Memory B cell (primary cell): ENCODE measurements at regions not wholly inside any gene's neighbourhood (a gene's known extent, or its start where the extent isn't known, plus 50 kb on each side); places are given as distances from the start of the nearest gene placed in this dataset.
"Not testable (repeated sequence)": the region's sequence is repeated elsewhere in the genome, so short reads cannot be mapped to it uniquely, and the experiment has no call there.

Experiments used
- ATAC-seq: fragments of 150-1000 bp; cut with Tn5 transposase; 2 replicates; pipeline ENCODE4 v1.10.0; 2021; ENCODE audit warnings: low read depth, mild to moderate bottlenecking, moderate library complexity
- DNase-seq, 2 donors: peaks; one replicate each; pipeline ENCODE4 v3.0.0; 2022; ENCODE audit warnings: low spot score in 2 of 2
- H3K27ac Mint-ChIP-seq: one replicate; pipeline ENCODE4 v1.8.0; 2022; ENCODE audit warnings: mild to moderate bottlenecking, moderate library complexity, mixed read lengths
- H3K27me3 Mint-ChIP-seq: one replicate; pipeline ENCODE4 v1.8.0; 2022; ENCODE audit warnings: mixed read lengths
- H3K36me3 Mint-ChIP-seq: one replicate; pipeline ENCODE4 v1.8.0; 2022; ENCODE audit warnings: mild to moderate bottlenecking, mixed read lengths
- H3K4me1 Mint-ChIP-seq: one replicate; pipeline ENCODE4 v1.8.0; 2022; ENCODE audit warnings: mixed read lengths
- H3K4me3 Mint-ChIP-seq: one replicate; pipeline ENCODE4 v1.8.0; 2022; ENCODE audit warnings: mild to moderate bottlenecking, moderate library complexity, mixed read lengths
- H3K9me3 Mint-ChIP-seq: one replicate; pipeline ENCODE4 v1.8.0; 2022; ENCODE audit warnings: mixed read lengths

- H3K4me3 Mint-ChIP-seq, result no peak overlapping the region
- no peaks in the 10 kb centered on the region for H3K36me3 Mint-ChIP-seq
- H3K27ac Mint-ChIP-seq, result no peak overlapping the region
- H3K4me1 Mint-ChIP-seq, result no peaks in the 10 kb centered on the region
- DNase-seq (no peak), ATAC-seq (no peak)
- H3K27me3 Mint-ChIP-seq, result no peaks in the 10 kb centered on the region
- H3K9me3 Mint-ChIP-seq, result no peaks in the 10 kb centered on the region
Measured at GRCh38 chr4:33725861-33726260, 2518.5 kb downstream of the ARAP2 start.

- DNase-seq (no peak), ATAC-seq (no peak)
- Mint-ChIP-seq H3K27me3 (no peaks in the 10 kb centered on the region), H3K27ac (no peak overlapping the region), H3K4me3 (no peak overlapping the region), H3K9me3 (no peaks in the 10 kb centered on the region), H3K4me1 (no peaks in the 10 kb centered on the region), H3K36me3 (no peaks in the 10 kb centered on the region)
Measured at GRCh38 chr4:33737726-33738125, 2506.6 kb downstream of the ARAP2 start.

- H3K36me3 Mint-ChIP-seq, result no peaks in the 10 kb centered on the region
- H3K4me1 Mint-ChIP-seq, result no peaks in the 10 kb centered on the region
- H3K27ac Mint-ChIP-seq, result no peak overlapping the region
Measured at GRCh38 chr4:33739884-33740632, 2504.3 kb downstream of the ARAP2 start.

GRCh38 chr4:33740871-33741270 lies 2503.4 kb downstream of the ARAP2 start:
- H3K9me3 Mint-ChIP-seq, H3K36me3 Mint-ChIP-seq, ATAC-seq, H3K27me3 Mint-ChIP-seq, H3K4me1 Mint-ChIP-seq, DNase-seq, H3K27ac Mint-ChIP-seq, H3K4me3 Mint-ChIP-seq: not testable (repeated sequence)

More at GRCh38 chr4:33739884-33740632, 2504.3 kb downstream of the ARAP2 start:
- H3K4me3 Mint-ChIP-seq, result no peak overlapping the region
- ATAC-seq (no peak), DNase-seq (no peak)
- peaks cover 3% of the 10 kb centered on the region for H3K9me3 Mint-ChIP-seq
- H3K27me3 Mint-ChIP-seq, result no peaks in the 10 kb centered on the region

GRCh38 chr4:33746979-33747378 lies 2497.3 kb downstream of the ARAP2 start:
- ATAC-seq (no peak), DNase-seq (no peak)
- Mint-ChIP-seq H3K4me1 (no peaks in the 10 kb centered on the region), H3K27me3 (no peaks in the 10 kb centered on the region), H3K4me3 (no peak overlapping the region), H3K36me3 (no peaks in the 10 kb centered on the region), H3K27ac (no peak overlapping the region), H3K9me3 (peaks cover 3% of the 10 kb centered on the region)

- H3K9me3 Mint-ChIP-seq, result peaks cover 1% of the 10 kb centered on the region
- no peaks in the 10 kb centered on the region for H3K4me1 Mint-ChIP-seq
- H3K4me3 Mint-ChIP-seq, result no peak overlapping the region
- no peaks in the 10 kb centered on the region for H3K36me3 Mint-ChIP-seq
- ATAC-seq, result no peak
- no peak overlapping the region for H3K27ac Mint-ChIP-seq
- DNase-seq, result no peak
- H3K27me3 Mint-ChIP-seq, result no peaks in the 10 kb centered on the region
Measured at GRCh38 chr4:33751050-33751449, 2493.3 kb downstream of the ARAP2 start.

- DNase-seq (no peak), ATAC-seq (no peak)
- Mint-ChIP-seq H3K9me3 (no peaks in the 10 kb centered on the region), H3K27me3 (no peaks in the 10 kb centered on the region), H3K4me3 (no peak overlapping the region), H3K36me3 (no peaks in the 10 kb centered on the region), H3K4me1 (no peaks in the 10 kb centered on the region), H3K27ac (no peak overlapping the region)
Measured at GRCh38 chr4:33772582-33772981, 2471.7 kb downstream of the ARAP2 start.

GRCh38 chr4:33780952-33781791 lies 2463.1 kb downstream of the ARAP2 start:
- H3K36me3 Mint-ChIP-seq, result no peaks in the 10 kb centered on the region
- H3K4me3 Mint-ChIP-seq, result no peak overlapping the region
- no peaks in the 10 kb centered on the region for H3K4me1 Mint-ChIP-seq
- H3K9me3 Mint-ChIP-seq, result no peaks in the 10 kb centered on the region
- no peak overlapping the region for H3K27ac Mint-ChIP-seq
- no peak for ATAC-seq
- no peak for DNase-seq
- no peaks in the 10 kb centered on the region for H3K27me3 Mint-ChIP-seq

GRCh38 chr4:33785843-33786242 lies 2458.5 kb downstream of the ARAP2 start:
- Mint-ChIP-seq H3K27ac (no peak overlapping the region), H3K4me1 (no peaks in the 10 kb centered on the region), H3K36me3 (no peaks in the 10 kb centered on the region), H3K4me3 (no peak overlapping the region), H3K9me3 (no peaks in the 10 kb centered on the region), H3K27me3 (no peaks in the 10 kb centered on the region)
- DNase-seq (no peak), ATAC-seq (no peak)

GRCh38 chr4:33802578-33802977 lies 2441.7 kb downstream of the ARAP2 start:
- DNase-seq (no peak), ATAC-seq (no peak)
- peaks cover 8% of the 10 kb centered on the region for H3K9me3 Mint-ChIP-seq
- H3K36me3 Mint-ChIP-seq, result no peaks in the 10 kb centered on the region
- no peak overlapping the region for H3K27ac Mint-ChIP-seq
- H3K4me1 Mint-ChIP-seq, result no peaks in the 10 kb centered on the region
- no peaks in the 10 kb centered on the region for H3K27me3 Mint-ChIP-seq
- H3K4me3 Mint-ChIP-seq, result no peak overlapping the region

GRCh38 chr4:33825685-33826084 lies 2418.6 kb downstream of the ARAP2 start:
- Mint-ChIP-seq H3K4me3 (no peak overlapping the region), H3K4me1 (no peaks in the 10 kb centered on the region), H3K27ac (no peak overlapping the region), H3K27me3 (no peaks in the 10 kb centered on the region), H3K9me3 (no peaks in the 10 kb centered on the region), H3K36me3 (no peaks in the 10 kb centered on the region)
- DNase-seq (no peak), ATAC-seq (no peak)

GRCh38 chr4:33829356-33829755 lies 2415.0 kb downstream of the ARAP2 start:
- not testable (repeated sequence) for H3K36me3 Mint-ChIP-seq, H3K4me3 Mint-ChIP-seq, ATAC-seq, H3K27me3 Mint-ChIP-seq, H3K4me1 Mint-ChIP-seq, H3K9me3 Mint-ChIP-seq, DNase-seq, H3K27ac Mint-ChIP-seq

- Mint-ChIP-seq H3K4me1 (no peaks in the 10 kb centered on the region), H3K4me3 (no peak overlapping the region), H3K36me3 (no peaks in the 10 kb centered on the region), H3K27me3 (no peaks in the 10 kb centered on the region), H3K9me3 (peaks cover 2% of the 10 kb centered on the region), H3K27ac (no peak overlapping the region)
- DNase-seq, result no peak
- no peak for ATAC-seq
Measured at GRCh38 chr4:33831442-33832066, 2412.8 kb downstream of the ARAP2 start.

GRCh38 chr4:33835764-33836163 lies 2408.6 kb downstream of the ARAP2 start:
- not testable (repeated sequence) for H3K9me3 Mint-ChIP-seq, H3K27ac Mint-ChIP-seq, H3K36me3 Mint-ChIP-seq, H3K4me1 Mint-ChIP-seq, H3K4me3 Mint-ChIP-seq, ATAC-seq, H3K27me3 Mint-ChIP-seq, DNase-seq
